Activated naive CD4-positive, alpha-beta T cell treated with anti-CD3 and anti-CD28 coated beads, Interleukin-2, amount 50 U/mL, for 16 hours (primary cell): ENCODE measurements at regions not wholly inside any gene's neighbourhood (a gene's known extent, or its start where the extent isn't known, plus 50 kb on each side); places are given as distances from the start of the nearest gene placed in this dataset.

Experiments used
- DNase-seq: peaks from one replicate; pipeline ENCODE4 v3.0.0-alpha.2; 2020

- DNase-seq = no peak
Measured at GRCh38 chr4:108567831-108568230, 52.5 kb upstream of the RPL34 start.

- DNase-seq = no peak
Measured at GRCh38 chr4:108561116-108561515, 59.3 kb upstream of the RPL34 start.

- no peak for DNase-seq
Measured at GRCh38 chr4:108560616-108561015, 59.8 kb upstream of the RPL34 start.

- DNase-seq = no peak
Measured at GRCh38 chr4:108559911-108560310, 60.5 kb upstream of the RPL34 start.

GRCh38 chr4:108559068-108559793 lies 61.1 kb upstream of the RPL34 start:
- no peak for DNase-seq

GRCh38 chr4:108556588-108557200 lies 63.7 kb upstream of the RPL34 start:
- no peak for DNase-seq

- no peak for DNase-seq
Measured at GRCh38 chr4:108556166-108556565, 64.2 kb upstream of the RPL34 start.

GRCh38 chr4:108555701-108556100 lies 64.7 kb upstream of the RPL34 start:
- no peak for DNase-seq

GRCh38 chr4:108547682-108548081 lies 72.7 kb upstream of the RPL34 start:
- no peak for DNase-seq

- DNase-seq = no peak
Measured at GRCh38 chr4:108546728-108547127, 73.6 kb upstream of the RPL34 start.

GRCh38 chr4:108544481-108544880 lies 75.9 kb upstream of the RPL34 start:
- no peak for DNase-seq

GRCh38 chr4:108543359-108543968 lies 76.9 kb upstream of the RPL34 start:
- no peak for DNase-seq

GRCh38 chr4:108540536-108540935 lies 79.8 kb upstream of the RPL34 start:
- no peak for DNase-seq

GRCh38 chr4:108536577-108536976 lies 83.8 kb upstream of the RPL34 start:
- DNase-seq = no peak

GRCh38 chr4:108535757-108536156 lies 84.6 kb upstream of the RPL34 start:
- DNase-seq = no peak

- no peak for DNase-seq
Measured at GRCh38 chr4:108533876-108534275, 86.5 kb upstream of the RPL34 start.

GRCh38 chr4:108533245-108533844 lies 87.0 kb upstream of the RPL34 start:
- no peak for DNase-seq

GRCh38 chr4:108532738-108533137 lies 87.6 kb upstream of the RPL34 start:
- DNase-seq = no peak

- no peak for DNase-seq
Measured at GRCh38 chr4:108532187-108532586, 88.2 kb upstream of the RPL34 start.

GRCh38 chr4:108531461-108531860 lies 88.9 kb upstream of the RPL34 start:
- no peak for DNase-seq

- DNase-seq = no peak
Measured at GRCh38 chr4:108529984-108530905, 90.1 kb upstream of the RPL34 start.

GRCh38 chr4:108529102-108529501 lies 91.3 kb upstream of the RPL34 start:
- no peak for DNase-seq

GRCh38 chr4:108527723-108528122 lies 92.7 kb upstream of the RPL34 start:
- no peak for DNase-seq
